ENCODE measurements at regions not wholly inside any gene's neighbourhood (a gene's known extent, or its start where the extent isn't known, plus 50 kb on each side); places are given as distances from the start of the nearest gene placed in this dataset.

- 94 to 100% methylated on average over 2 of the region's 2 CpGs for WGBS, 2 donors
- DNase-seq = no peak
These were observed 187.0 kb downstream of the MID1IP1 start for GRCh38 chrX:38988301-38988700.

DNA sequence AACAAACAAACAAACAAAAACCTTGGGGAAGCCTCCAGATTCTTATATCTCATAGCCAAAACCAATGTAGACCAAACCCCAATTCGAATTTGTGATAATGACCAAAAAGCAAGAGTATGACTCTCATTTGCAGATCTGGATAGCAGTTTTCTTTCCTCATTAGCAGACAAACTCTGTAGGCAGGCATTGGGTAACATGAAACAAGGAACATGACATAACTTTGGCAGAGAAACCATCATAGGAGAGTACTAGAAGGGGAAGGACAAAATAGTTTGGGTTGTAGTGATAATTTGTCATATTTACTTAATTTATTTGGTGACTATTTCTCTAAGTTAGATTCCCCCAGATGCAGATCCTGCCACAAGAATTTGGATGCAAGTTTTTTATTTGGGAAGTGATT lies 187.8 kb downstream of the MID1IP1 start:
- no peaks in the 10 kb centered on the region for H3K36me3 ChIP-seq
- H3K27ac ChIP-seq = no peak overlapping the region
- no peak overlapping the region for H3K4me3 ChIP-seq (replicated peaks in 1 of 3)
- H3K9me3 ChIP-seq = no peaks in the 10 kb centered on the region
- H3K4me1 ChIP-seq = no peaks in the 10 kb centered on the region
- TF ChIP-seq CTCF (IDR thresholded peaks at IDR 0.05) (no peak), POLR2A (IDR thresholded peaks at IDR 0.05) (no peak)
- no peaks in the 10 kb centered on the region for H3K27me3 ChIP-seq
- DNase-seq = no peak
- intact Hi-C loops (cut with DNase I) = loop anchor here (10.0 kb wide), 1 partner anchor 234 kb away; no protein-coding TSS in a partner anchor
- 81 to 87% methylated on average over 1 of the region's 1 CpG for whole genome bisulfite sequencing, 2 donors

More at GRCh38 chrX:38988301-38988700, 187.0 kb downstream of the MID1IP1 start:
- H3K9me3 ChIP-seq = no peaks in the 10 kb centered on the region
- H3K27me3 ChIP-seq = no peaks in the 10 kb centered on the region
- TF ChIP-seq POLR2A (IDR thresholded peaks at IDR 0.05) (no peak), CTCF (IDR thresholded peaks at IDR 0.05) (no peak)
- no peaks in the 10 kb centered on the region for H3K4me1 ChIP-seq
- H3K4me3 ChIP-seq (replicated peaks in 1 of 3) = no peak overlapping the region
- intact Hi-C loops (cut with DNase I) = loop anchor here (10.0 kb wide), 1 partner anchor 234 kb away; no protein-coding TSS in a partner anchor
- no peaks in the 10 kb centered on the region for H3K36me3 ChIP-seq
- H3K27ac ChIP-seq = no peak overlapping the region

- DNase-seq = no peak
- H3K36me3 ChIP-seq = no peaks in the 10 kb centered on the region
- H3K4me1 ChIP-seq = no peaks in the 10 kb centered on the region
- H3K27me3 ChIP-seq = no peaks in the 10 kb centered on the region
- WGBS, 2 donors = 74 to 85% methylated on average over 2 to 3 of the region's 3 CpGs
- TF ChIP-seq POLR2A (IDR thresholded peaks at IDR 0.05) = no peak
- no peak for TF ChIP-seq CTCF (IDR thresholded peaks at IDR 0.05)
- no peaks in the 10 kb centered on the region for H3K9me3 ChIP-seq
- intact Hi-C loops (cut with DNase I) = no loop called here
- no peak overlapping the region for H3K27ac ChIP-seq
- no peak overlapping the region for H3K4me3 ChIP-seq (replicated peaks in 1 of 3)
These were observed 190.6 kb downstream of the MID1IP1 start for GRCh38 chrX:38991656-38992440.

- intact Hi-C loops (cut with DNase I) = no loop called here
- DNase-seq = no peak
- 73 to 86% methylated on average over 10 to 12 of the region's 12 CpGs for WGBS, 2 donors
- H3K27me3 ChIP-seq = no peaks in the 10 kb centered on the region
- H3K9me3 ChIP-seq = no peaks in the 10 kb centered on the region
- H3K4me1 ChIP-seq = no peaks in the 10 kb centered on the region
- no peak overlapping the region for H3K4me3 ChIP-seq (replicated peaks in 1 of 3)
- no peak overlapping the region for H3K27ac ChIP-seq
- no peak for TF ChIP-seq CTCF (IDR thresholded peaks at IDR 0.05)
- TF ChIP-seq POLR2A (IDR thresholded peaks at IDR 0.05) = no peak
- no peaks in the 10 kb centered on the region for H3K36me3 ChIP-seq
These were observed 191.3 kb downstream of the MID1IP1 start for GRCh38 chrX:38992441-38993096.

DNA sequence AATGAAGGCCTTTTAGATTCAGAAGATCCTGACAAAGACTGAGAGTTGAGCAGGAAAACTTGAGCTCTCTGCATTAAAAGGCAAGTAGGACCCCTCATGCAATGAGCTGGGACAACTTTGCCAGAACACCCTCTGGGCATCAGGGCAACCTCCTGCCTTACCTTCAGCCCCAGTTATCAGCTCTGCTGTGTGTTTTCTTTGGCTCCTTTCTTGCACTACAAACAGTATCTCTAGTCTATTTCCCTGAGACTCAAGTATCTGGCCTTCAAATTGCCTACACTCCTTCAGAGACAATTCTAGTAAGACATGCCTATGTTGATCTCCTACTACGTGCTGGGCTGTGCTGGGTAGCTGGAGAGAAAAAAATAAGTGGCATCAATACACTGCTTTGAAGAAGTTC lies 192.2 kb downstream of the MID1IP1 start:
- TF ChIP-seq POLR2A (IDR thresholded peaks at IDR 0.05) (no peak), CTCF (IDR thresholded peaks at IDR 0.05) (no peak)
- no peaks in the 10 kb centered on the region for H3K27me3 ChIP-seq
- no peaks in the 10 kb centered on the region for H3K4me1 ChIP-seq
- no peak for DNase-seq
- H3K36me3 ChIP-seq = no peaks in the 10 kb centered on the region
- H3K27ac ChIP-seq = no peak overlapping the region
- WGBS, 2 donors = 62 to 64% methylated on average over 1 of the region's 1 CpG
- intact Hi-C loops (cut with DNase I) = no loop called here
- H3K9me3 ChIP-seq = no peaks in the 10 kb centered on the region
- H3K4me3 ChIP-seq (replicated peaks in 1 of 3) = no peak overlapping the region

All from thyroid gland (tissue), 4 donors.